ENCODE measurements at regions not wholly inside any gene's neighbourhood (a gene's known extent, or its start where the extent isn't known, plus 50 kb on each side); places are given as distances from the start of the nearest gene placed in this dataset.

- POLR2A ChIA-PET, result no interaction called here
- TF ChIP-seq BCL3 (IDR thresholded peaks at IDR 0.05; ENCODE audit: borderline replicate concordance, insufficient read depth, low read depth, low read length, poor library complexity, severe bottlenecking), result no peak
- no peak for TF ChIP-seq MTA2 (IDR thresholded peaks at IDR 0.05; ENCODE audit: low read depth)
- no peak for TF ChIP-seq BRCA1 (IDR thresholded peaks at IDR 0.05; ENCODE audit: low read depth, low read length)
- no peak for TF ChIP-seq RELB (IDR thresholded peaks at IDR 0.05; ENCODE audit: low read depth)
- no peak for TF ChIP-seq SMARCA5 (IDR thresholded peaks at IDR 0.05)
- no peak for TF ChIP-seq POLR2A (IDR thresholded peaks at IDR 0.05; ENCODE audit: low read depth, low read length)
- no peak for TF ChIP-seq ATF2 (IDR thresholded peaks at IDR 0.05; ENCODE audit: low read length)
- TF ChIP-seq CBX5 (IDR thresholded peaks at IDR 0.05; ENCODE audit: low read depth), result no peak
- TF ChIP-seq ZNF217 (IDR thresholded peaks at IDR 0.05), result no peak
- TF ChIP-seq TBL1XR1 (IDR thresholded peaks at IDR 0.05; ENCODE audit: low read depth, low read length), result no peak
- no peak for TF ChIP-seq ZBTB33 (IDR thresholded peaks at IDR 0.05)
- no peak for TF ChIP-seq ATF7 (IDR thresholded peaks at IDR 0.05; ENCODE audit: low read depth)
- TF ChIP-seq CBFB (IDR thresholded peaks at IDR 0.05; ENCODE audit: low read depth), result no peak
- TF ChIP-seq YY1 (IDR thresholded peaks at IDR 0.05; ENCODE audit: low read depth, low read length), result no peak
- TF ChIP-seq DPF2 (IDR thresholded peaks at IDR 0.05), result no peak
- no peak for TF ChIP-seq RUNX3 (IDR thresholded peaks at IDR 0.05; ENCODE audit: low read length)
Measured at GRCh38 chr11:27773884-27774283, 73.6 kb upstream of the BDNF start.

More at GRCh38 chr11:27773884-27774283, 73.6 kb upstream of the BDNF start:
- no peaks in the 10 kb centered on the region for H3K4me1 ChIP-seq (ENCODE audit: control insufficient read depth, insufficient read depth, low read length)
- intact Hi-C loops (cut with micrococcal nuclease; ENCODE audit: unreplicated experiment), result no loop called here
- H2AFZ ChIP-seq (ENCODE audit: control insufficient read depth, low read depth, low read length), result no peak overlapping the region
- WGBS (ENCODE audit: insufficient coverage, insufficient replicate concordance, low lambda C conversion rate, missing lambda C conversion rate), result 0% methylated on average over 1 of the region's 1 CpG
- H3K9ac ChIP-seq (ENCODE audit: control insufficient read depth, insufficient read depth, low read length), result no peak overlapping the region
- SMC1A ChIA-PET (ENCODE audit: uncharacterized antibody, unreplicated experiment), result interaction anchor here (1.4 kb wide), 1 partner anchor 40 kb away, joined by 3 read pairs; no protein-coding TSS in a partner anchor
- CTCF ChIA-PET, result no interaction called here
- no peaks in the 10 kb centered on the region for H3K9me3 ChIP-seq (replicated peaks; ENCODE audit: control insufficient read depth, insufficient read depth, low read length)
- H3K4me2 ChIP-seq (ENCODE audit: control insufficient read depth, insufficient read depth), result no peak overlapping the region
- no TSS peak for BruUV-seq (replicated peaks)
- in situ Hi-C loops (cut with MboI), result no loop called here
- H3K79me2 ChIP-seq (ENCODE audit: control insufficient read depth, insufficient read depth, low read length), result no peaks in the 10 kb centered on the region
- no peak for DNase-seq (ENCODE audit: low read depth, low spot score)
- FAIRE-seq, result no peak
- no peaks in the 10 kb centered on the region for H4K20me1 ChIP-seq (ENCODE audit: control insufficient read depth, insufficient read depth)
- H3K36me3 ChIP-seq (ENCODE audit: control insufficient read depth in 2 of 2, insufficient read depth in 2 of 2, low read length in 1 of 2), result no peaks in the 10 kb centered on the region
- RAD21 ChIA-PET (ENCODE audit: unreplicated experiment), result no interaction called here
- no peaks in the 10 kb centered on the region for H3K27me3 ChIP-seq (replicated peaks in 1 of 2; ENCODE audit: control insufficient read depth in 2 of 2, insufficient read depth in 2 of 2, low read length in 1 of 2)
- ATAC-seq, result no peak
- no peak overlapping the region for H3K4me3 ChIP-seq
- no peak overlapping the region for H3K27ac ChIP-seq (ENCODE audit: control insufficient read depth, insufficient read depth)
